HG03060 (cell line): ENCODE measurements at regions not wholly inside any gene's neighbourhood (a gene's known extent, or its start where the extent isn't known, plus 50 kb on each side); places are given as distances from the start of the nearest gene placed in this dataset.
"Not testable (repeated sequence)": the region's sequence is repeated elsewhere in the genome, so short reads cannot be mapped to it uniquely, and the experiment has no call there.

Experiments used
- ATAC-seq: cut with Tn5 transposase; IDR thresholded peaks from one replicate; pipeline ENCODE4 v1.9.1; 2021; ENCODE audit warnings: low read depth, moderate number of reproducible peaks; ENCODE audit not compliant: unreplicated experiment

- ATAC-seq, result no peak
These were observed 78.4 kb downstream of the ADAMTS15 start for GRCh38 chr11:130526846-130527245.

GRCh38 chr11:130527636-130528297 is 79.3 kb downstream of the ADAMTS15 start:
- ATAC-seq, result no peak

- ATAC-seq, result no peak
These were observed 80.1 kb downstream of the ADAMTS15 start for GRCh38 chr11:130528298-130529261.

GRCh38 chr11:130529366-130529765 is 80.9 kb downstream of the ADAMTS15 start:
- no peak for ATAC-seq

- no peak for ATAC-seq
These were observed 82.6 kb downstream of the ADAMTS15 start for GRCh38 chr11:130531061-130531460.

GRCh38 chr11:130533113-130533798 is 84.8 kb downstream of the ADAMTS15 start:
- no peak for ATAC-seq

- ATAC-seq, result no peak
These were observed 85.4 kb downstream of the ADAMTS15 start for GRCh38 chr11:130533871-130534270.

GRCh38 chr11:130534551-130534950 is 86.1 kb downstream of the ADAMTS15 start:
- no peak for ATAC-seq

GRCh38 chr11:130535520-130535919 is 87.1 kb downstream of the ADAMTS15 start:
- no peak for ATAC-seq

GRCh38 chr11:130536106-130537040 is 87.9 kb downstream of the ADAMTS15 start:
- no peak for ATAC-seq

- ATAC-seq, result not testable (repeated sequence)
These were observed 91.2 kb downstream of the ADAMTS15 start for GRCh38 chr11:130539680-130540079.

GRCh38 chr11:130544266-130544665 is 95.8 kb downstream of the ADAMTS15 start:
- no peak for ATAC-seq

GRCh38 chr11:130545449-130546072 is 97.1 kb downstream of the ADAMTS15 start:
- no peak for ATAC-seq

GRCh38 chr11:130546438-130546837 is 98.0 kb downstream of the ADAMTS15 start:
- no peak for ATAC-seq

GRCh38 chr11:130546901-130547694 is 98.7 kb downstream of the ADAMTS15 start:
- no peak for ATAC-seq

GRCh38 chr11:130547761-130548490 is 99.5 kb downstream of the ADAMTS15 start:
- no peak for ATAC-seq

GRCh38 chr11:130548491-130548833 is 100.0 kb downstream of the ADAMTS15 start:
- ATAC-seq, result no peak

GRCh38 chr11:130549393-130549999 is 101.1 kb downstream of the ADAMTS15 start:
- ATAC-seq, result no peak
